ENCODE measurements at regions not wholly inside any gene's neighbourhood (a gene's known extent, or its start where the extent isn't known, plus 50 kb on each side); places are given as distances from the start of the nearest gene placed in this dataset.

- DNase-seq: no peak
These were observed 535.8 kb upstream of the SGCG start for GRCh38 chr13:22644941-22645340.

GRCh38 chr13:22647156-22647850, 533.5 kb upstream of the SGCG start:
- no peak for DNase-seq

DNA sequence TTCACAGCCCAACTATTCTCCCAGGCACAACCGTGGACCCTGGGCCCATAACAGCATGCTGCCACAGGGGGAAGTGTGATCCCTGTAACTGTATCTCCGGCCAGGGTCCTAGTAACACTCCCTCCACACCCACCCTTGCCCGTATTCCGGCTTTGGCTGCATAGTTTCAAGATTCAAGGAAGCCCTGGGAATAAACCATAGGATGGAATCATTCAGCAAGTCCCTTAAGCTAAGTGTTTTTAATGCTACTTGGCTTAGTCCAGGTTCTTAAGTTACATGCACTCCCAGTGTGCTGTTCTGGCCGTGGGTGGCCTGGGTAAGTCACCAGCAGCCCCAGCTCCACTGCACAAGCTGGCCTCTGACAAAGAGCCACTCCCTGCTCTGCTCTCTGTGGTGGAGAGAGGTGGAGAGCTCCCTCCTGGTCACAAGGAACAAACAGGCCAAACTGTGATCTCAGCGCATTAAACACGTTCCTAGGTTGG, 532.4 kb upstream of the SGCG start:
- DNase-seq: peak; percentile 16 to 27

DNA sequence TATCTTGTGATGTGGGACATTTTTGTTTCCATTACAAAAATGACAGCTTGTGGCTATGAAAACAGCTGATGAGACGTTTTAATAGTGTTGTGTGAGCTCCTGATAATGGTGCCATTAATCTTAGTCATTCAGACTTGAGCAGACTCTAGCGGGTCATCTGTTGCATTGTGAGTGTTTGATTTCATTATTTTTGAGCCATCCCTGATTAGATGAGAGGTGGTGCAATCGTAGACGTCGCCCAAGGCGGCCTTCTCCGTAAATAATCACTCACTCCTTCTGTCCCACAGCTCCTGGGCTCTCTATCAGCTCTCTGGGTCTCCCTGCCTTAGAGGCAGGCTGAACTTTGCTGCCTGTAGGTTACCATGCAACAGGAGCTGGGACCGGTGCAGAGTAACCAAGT, 528.0 kb upstream of the SGCG start:
- DNase-seq: no peak

DNA sequence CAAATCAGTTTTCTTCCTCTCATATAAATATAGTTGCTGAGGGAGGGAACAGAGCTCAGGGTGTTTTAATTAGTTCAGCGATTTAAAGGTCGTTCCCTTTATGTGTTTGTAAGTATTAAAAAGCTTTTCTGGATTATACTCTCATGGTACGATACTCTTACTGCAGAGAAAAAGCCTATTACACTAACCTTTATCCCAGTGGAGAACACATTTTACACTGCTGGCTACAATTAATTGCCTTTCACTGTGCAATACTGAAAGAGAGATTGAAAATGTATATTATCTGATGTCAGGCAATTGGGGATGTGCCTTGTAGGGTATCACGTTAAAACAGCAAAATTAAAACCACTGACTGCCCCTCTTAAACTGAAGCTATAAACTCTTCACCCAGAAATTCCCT, 526.9 kb upstream of the SGCG start:
- no peak for DNase-seq

DNA sequence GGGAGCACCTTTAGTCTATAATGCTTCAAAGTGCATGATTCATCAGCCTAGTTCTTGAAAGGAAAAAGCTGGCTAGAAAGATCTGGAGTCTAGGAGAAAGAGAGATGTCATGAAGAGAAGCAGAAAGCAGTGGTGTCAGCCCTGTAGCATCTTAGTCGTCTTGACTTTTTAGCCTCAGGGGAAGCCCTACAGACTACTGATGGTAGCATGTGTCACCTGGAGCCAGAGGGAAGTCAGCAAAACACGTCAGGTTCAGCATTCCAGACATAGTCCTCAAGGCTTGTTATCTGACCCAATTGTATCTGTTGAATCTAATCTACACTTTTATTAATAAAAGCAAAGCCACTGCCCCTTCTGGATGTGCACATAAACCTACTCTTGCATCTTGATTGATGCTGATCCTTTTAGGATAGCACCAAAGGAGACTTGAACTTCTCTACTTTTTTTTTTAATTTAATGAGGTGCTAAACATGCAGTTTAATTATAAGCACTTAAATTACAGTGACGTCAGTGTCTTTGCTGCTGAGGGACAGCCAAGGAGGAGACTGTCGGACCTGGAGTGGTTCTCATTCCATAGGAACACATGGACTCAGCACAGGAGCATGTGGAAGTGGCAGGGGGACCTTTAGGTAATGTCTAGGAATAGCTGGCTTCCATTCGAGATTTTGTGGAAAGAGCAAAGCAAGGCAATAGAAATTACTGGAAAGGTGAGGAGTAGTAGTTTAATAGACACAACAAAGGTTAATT, 525.5 kb upstream of the SGCG start:
- DNase-seq: no peak

GRCh38 chr13:22662771-22663170, 518.0 kb upstream of the SGCG start:
- DNase-seq: no peak

DNA sequence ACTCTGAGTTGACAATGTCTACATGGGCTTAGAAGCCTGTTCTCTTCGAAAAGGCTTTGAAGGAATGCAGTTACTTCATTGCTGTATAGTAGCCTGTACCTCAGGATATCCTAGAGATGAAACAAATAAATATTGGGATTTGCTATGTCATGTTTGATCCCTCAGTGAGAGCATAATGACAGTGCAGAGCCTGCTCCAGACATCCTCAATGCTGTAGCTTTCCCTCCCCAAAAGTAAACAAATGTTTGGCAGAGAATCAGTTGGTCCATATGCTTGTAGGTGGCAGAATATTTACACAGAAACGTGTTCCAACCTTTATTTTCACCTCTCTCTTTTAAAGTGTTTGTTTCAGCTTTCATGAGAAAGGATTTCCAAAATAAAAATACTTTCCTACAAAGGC, 515.3 kb upstream of the SGCG start:
- DNase-seq: no peak

DNA sequence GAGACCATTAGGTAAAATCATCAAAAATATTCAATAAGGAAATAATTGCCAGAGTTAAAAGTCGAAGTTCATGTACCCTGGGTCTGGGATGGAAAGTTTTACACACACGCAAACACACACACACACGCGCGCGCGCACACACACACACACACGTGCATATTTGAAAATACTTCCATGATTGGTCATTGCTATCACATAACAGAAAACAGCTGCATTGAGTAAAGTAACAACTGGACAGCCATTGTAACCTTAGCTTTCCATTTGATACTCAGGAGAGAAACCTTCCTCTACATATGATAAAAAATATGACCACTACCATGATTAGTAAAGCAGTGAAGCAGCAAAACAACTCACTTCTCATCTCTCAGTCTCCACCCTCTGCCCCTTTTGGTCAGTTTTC, 490.0 kb upstream of the SGCG start:
- no peak for DNase-seq

- no peak for DNase-seq
These were observed 487.1 kb upstream of the SGCG start for GRCh38 chr13:22693691-22694090.

GRCh38 chr13:22696433-22696832, 484.3 kb upstream of the SGCG start:
- DNase-seq: no peak

- DNase-seq: no peak
These were observed 482.3 kb upstream of the SGCG start for GRCh38 chr13:22698467-22698866.

GRCh38 chr13:22700246-22700887, 480.4 kb upstream of the SGCG start:
- peak; percentile 18 to 20 for DNase-seq

DNA sequence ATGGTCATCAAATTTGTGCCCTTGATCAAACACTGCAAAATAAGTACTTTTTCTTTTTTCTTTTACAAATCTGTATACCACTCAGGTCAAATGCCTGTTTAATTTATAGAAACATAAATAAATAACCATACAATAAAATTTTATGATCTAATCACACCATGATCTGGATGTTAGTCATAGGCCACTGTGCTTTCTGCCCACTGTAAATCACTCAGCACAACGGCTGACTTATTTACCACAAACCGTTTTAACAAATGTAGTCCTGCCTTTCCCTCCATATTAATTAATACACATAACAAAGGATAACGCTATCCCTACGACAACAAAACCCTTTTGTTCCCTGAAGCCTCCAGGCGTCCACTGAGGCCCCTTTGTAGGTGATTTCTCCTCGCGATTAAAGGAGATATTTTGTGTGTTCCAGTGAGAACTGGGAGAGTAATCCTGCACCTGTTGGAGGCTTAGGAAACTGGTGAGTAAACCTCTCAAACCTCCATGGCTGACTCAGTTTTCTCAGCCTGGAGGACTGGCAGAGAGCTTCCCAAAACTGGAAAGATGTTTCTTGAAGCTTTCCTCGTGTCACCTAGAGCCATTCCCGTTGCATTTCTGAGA, 477.1 kb upstream of the SGCG start:
- no peak for DNase-seq

DNA sequence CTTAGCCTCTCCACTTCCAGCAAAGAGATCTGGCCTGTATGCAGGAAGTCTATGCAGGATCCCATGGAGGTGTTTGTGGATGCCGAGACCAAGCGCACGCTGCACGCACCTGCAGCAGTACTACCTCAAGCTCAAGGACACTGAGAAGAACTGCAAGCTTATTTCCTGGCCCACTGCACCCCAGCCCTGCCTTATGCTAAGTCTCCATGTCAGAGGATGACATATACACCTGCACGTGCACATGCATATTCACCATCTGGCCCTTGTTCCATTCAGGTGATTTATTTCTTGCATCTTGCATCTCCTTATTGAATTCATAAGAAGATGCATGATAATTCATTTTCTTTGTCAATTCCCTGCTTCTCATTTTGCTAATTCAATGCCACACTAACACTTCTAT, 472.8 kb upstream of the SGCG start:
- no peak for DNase-seq

- DNase-seq: no peak
These were observed 463.7 kb upstream of the SGCG start for GRCh38 chr13:22717036-22717435.

- DNase-seq: no peak
These were observed 454.1 kb upstream of the SGCG start for GRCh38 chr13:22726726-22727125.

DNA sequence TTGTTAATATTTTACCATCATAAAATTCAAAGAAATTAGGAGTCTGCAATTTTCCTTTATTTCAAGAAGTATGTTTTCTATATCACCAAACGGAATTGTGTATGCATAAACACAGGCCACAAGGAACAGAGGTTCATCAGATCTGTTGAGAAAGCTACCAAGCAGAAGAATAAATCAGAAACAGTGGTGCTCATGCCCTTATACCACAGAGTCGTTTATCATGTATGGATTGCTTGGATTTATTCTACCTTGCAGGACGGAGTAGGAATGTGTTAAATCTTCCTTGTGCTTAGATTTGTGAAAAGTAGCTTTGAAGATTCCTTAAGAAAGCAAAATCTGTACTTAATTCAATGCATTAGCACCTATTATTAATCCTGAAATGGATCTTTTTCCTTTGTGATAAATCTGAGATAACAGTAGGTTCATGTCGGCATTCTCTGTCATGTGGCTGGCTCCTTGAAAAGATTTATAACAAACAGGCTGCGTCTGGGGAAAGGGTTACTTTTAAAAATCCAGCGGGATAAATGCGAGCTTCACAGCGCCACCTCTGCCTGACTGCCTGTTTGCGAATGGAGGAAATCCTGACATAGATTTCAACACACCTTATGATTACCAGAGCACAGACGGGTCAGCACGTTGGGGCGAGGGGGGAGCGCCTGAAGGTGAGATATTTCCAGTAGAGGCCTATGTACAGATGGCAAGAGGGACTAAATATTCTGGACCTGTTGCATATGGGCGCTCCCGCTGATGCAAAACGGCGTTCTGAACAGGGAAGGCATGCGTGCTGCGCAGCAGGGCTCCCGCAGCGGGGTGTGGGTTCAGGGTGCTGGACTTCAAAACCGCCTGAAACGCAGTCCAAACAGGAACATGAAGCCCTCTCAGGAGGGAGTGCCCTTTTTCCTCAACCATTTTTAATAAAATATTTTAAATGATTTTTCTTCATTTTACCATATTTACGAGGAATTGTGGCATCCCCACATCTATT, 445.5 kb upstream of the SGCG start:
- no peak for DNase-seq

DNA sequence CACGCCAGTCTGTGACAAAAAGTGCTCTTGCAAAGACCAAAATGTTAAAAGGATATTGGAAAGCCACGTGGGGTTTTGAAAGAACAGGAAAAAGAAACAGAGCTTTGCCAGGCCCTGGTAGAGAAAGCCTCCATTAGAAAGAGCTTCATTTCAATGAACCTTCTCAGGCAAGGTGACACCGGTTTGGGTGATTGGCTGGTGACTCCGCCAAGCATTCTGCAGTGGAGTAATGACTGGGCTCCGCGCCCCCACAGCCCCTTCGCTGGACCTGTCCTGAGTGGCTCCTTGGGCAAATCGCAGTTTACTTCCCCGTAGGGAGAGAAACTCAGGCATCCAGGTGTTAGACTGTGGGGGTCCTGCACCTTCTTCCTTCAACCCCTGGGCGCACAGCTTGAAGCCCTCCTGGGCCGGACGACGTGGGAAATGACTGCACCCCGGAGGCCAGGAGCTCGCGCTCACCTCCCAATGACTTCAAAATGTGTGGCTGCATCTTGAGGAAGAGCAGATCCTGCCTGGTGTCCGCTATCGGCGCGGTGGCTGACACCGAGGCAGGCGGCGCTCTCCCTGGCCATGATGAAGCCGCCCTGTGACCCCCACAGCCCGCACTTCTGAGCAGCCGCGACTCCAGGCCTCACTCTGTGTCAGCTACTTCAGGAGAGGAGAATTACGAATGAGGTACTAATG, 444.6 kb upstream of the SGCG start:
- DNase-seq: no peak

DNA sequence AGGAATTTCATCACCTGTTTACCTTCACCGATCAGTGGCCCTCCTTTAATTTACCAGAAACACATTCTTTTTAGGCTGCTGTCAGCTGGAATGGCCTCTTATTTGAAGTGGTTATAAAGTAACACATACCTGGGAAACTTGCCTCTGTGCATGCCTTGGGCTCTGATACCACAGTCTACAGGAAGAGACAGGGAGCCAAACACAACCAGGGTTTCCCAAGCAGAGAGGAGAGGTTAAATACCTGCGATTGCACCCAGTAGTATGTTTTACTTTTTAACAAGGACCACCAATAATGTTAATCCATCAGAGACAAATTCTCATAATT, 444.0 kb upstream of the SGCG start:
- DNase-seq: no peak

GRCh38 chr13:22738357-22738756, 442.4 kb upstream of the SGCG start:
- DNase-seq: no peak

Data from right lung (tissue), 2 donors.